IMR-90 (cell line): ENCODE measurements at regions not wholly inside any gene's neighbourhood (a gene's known extent, or its start where the extent isn't known, plus 50 kb on each side); places are given as distances from the start of the nearest gene placed in this dataset.

Experiments used
- ATAC-seq: fragments of 200-7000 bp; cut with Tn5 transposase; 2 replicates; pipeline ENCODE4 v1.9.1; 2020; ENCODE audit warnings: low read depth, mild to moderate bottlenecking, moderate library complexity
- BruUV-seq: library from RNA; stranded (reverse); fragments of 400-500 nt; replicated peaks from 2 replicates; lab custom pipeline; 2021; lab: Mats Ljungman, UMichigan
- CTCF ChIA-PET: fragments of 300-600 bp; formaldehyde crosslinking; extraction: SDS; loops from one replicate; lab custom pipeline; 2021; ENCODE audit warnings: antibody characterized with exemption; lab: Yijun Ruan, JAX
- POLR2A ChIA-PET: fragments of 300-600 bp; sonication (Branson Sonifier 250); formaldehyde crosslinking; loops from one replicate; lab custom pipeline; 2022; ENCODE audit warnings: antibody characterized with exemption; ENCODE audit not compliant: unreplicated experiment; lab: Charles Lee
- DNase-seq: peaks from one replicate; pipeline ENCODE4 v3.0.0; 2013
- H2AFZ ChIP-seq: replicated peaks from 2 replicates; pipeline ENCODE3; 2013; ENCODE audit warnings: low read length, mild to moderate bottlenecking; ENCODE audit not compliant: poor library complexity
- H2AK5ac ChIP-seq: 2 replicates; pipeline ENCODE4 v1.6.1; 2013; ENCODE audit warnings: low read depth, low read length, inconsistent platforms
- H2AK9ac ChIP-seq: replicated peaks from 2 replicates; pipeline ENCODE3; 2013; ENCODE audit warnings: mild to moderate bottlenecking, low read depth, low read length, moderate library complexity; ENCODE audit not compliant: poor library complexity
- H2BK120ac ChIP-seq: 2 replicates; pipeline ENCODE4 v1.6.1; 2013; ENCODE audit warnings: low read depth, low read length, inconsistent platforms
- H2BK15ac ChIP-seq: 3 replicates; pipeline ENCODE4 v1.6.1; 2013; ENCODE audit warnings: low read depth, low read length, inconsistent platforms
- H2BK20ac ChIP-seq: 2 replicates; pipeline ENCODE4 v1.6.1; 2013; ENCODE audit warnings: low read depth, mild to moderate bottlenecking, inconsistent platforms, low read length, moderate library complexity
- H2BK5ac ChIP-seq: 2 replicates; pipeline ENCODE4 v1.6.1; 2013; ENCODE audit warnings: mild to moderate bottlenecking, low read depth, low read length, inconsistent platforms; ENCODE audit not compliant: poor library complexity, severe bottlenecking
- H3K14ac ChIP-seq: replicated peaks from 2 replicates; pipeline ENCODE4 v1.6.1; 2013; ENCODE audit warnings: low read depth, low read length, inconsistent platforms
- H3K18ac ChIP-seq: 2 replicates; pipeline ENCODE4 v1.6.1; 2013; ENCODE audit warnings: low read depth, low read length, control low read depth
- H3K23ac ChIP-seq: 2 replicates; pipeline ENCODE4 v1.6.1; 2013; ENCODE audit warnings: low read depth, low read length, inconsistent platforms
- H3K27ac ChIP-seq: 2 replicates; pipeline ENCODE4 v1.5.1; 2013; ENCODE audit warnings: mild to moderate bottlenecking, control low read depth, low read length; ENCODE audit not compliant: insufficient read depth
- H3K27me3 ChIP-seq: 2 replicates; pipeline ENCODE4 v1.6.1; 2013; ENCODE audit warnings: low read length; ENCODE audit not compliant: control insufficient read depth, insufficient read depth
- H3K36me3 ChIP-seq: 2 replicates; pipeline ENCODE4 v1.6.1; 2013; ENCODE audit warnings: low read length, mixed read lengths; ENCODE audit not compliant: control insufficient read depth, insufficient read depth
- H3K4ac ChIP-seq: 2 replicates; pipeline ENCODE4 v1.6.1; 2013; ENCODE audit warnings: low read depth, low read length, inconsistent platforms
- H3K4me1 ChIP-seq: 2 replicates; pipeline ENCODE4 v1.6.1; 2013; ENCODE audit warnings: low read length, mixed read lengths; ENCODE audit not compliant: control insufficient read depth, insufficient read depth
- H3K4me2 ChIP-seq: 2 replicates; pipeline ENCODE4 v1.6.1; 2013; ENCODE audit warnings: low read depth, mild to moderate bottlenecking, control low read depth, low read length, moderate library complexity
- H3K4me3 ChIP-seq: 2 replicates; pipeline ENCODE4 v1.5.1; 2013; ENCODE audit warnings: low read depth, mild to moderate bottlenecking, control low read depth, low read length, moderate library complexity; ENCODE audit not compliant: insufficient read depth
- H3K56ac ChIP-seq: 2 replicates; pipeline ENCODE4 v1.6.1; 2013; ENCODE audit warnings: low read length, inconsistent platforms; ENCODE audit not compliant: insufficient read depth; ENCODE audit errors: extremely low read depth
- H3K79me1 ChIP-seq, 2 experiments: 2 replicates each; pipeline ENCODE4 v1.6.1; 2013; ENCODE audit warnings: low read length in 2 of 2, inconsistent platforms in 1 of 2, low read depth in 1 of 2
- H3K9ac ChIP-seq: 2 replicates; pipeline ENCODE4 v1.6.1; 2013; ENCODE audit warnings: low read depth, low read length, control low read depth
- H3K9me1 ChIP-seq: 2 replicates; pipeline ENCODE4 v1.6.1; 2013; ENCODE audit warnings: low read length, inconsistent platforms; ENCODE audit not compliant: insufficient read depth
- H3K9me3 ChIP-seq: 2 replicates; pipeline ENCODE4 v1.6.1; 2013; ENCODE audit warnings: low read length; ENCODE audit not compliant: control insufficient read depth, insufficient read depth
- H4K20me1 ChIP-seq: 2 replicates; pipeline ENCODE4 v1.6.1; 2013; ENCODE audit warnings: low read length, inconsistent platforms; ENCODE audit not compliant: insufficient read depth
- H4K5ac ChIP-seq: 2 replicates; pipeline ENCODE4 v1.6.1; 2013; ENCODE audit warnings: mild to moderate bottlenecking, low read depth, low read length, control low read depth
- H4K8ac ChIP-seq, 2 experiments: 2 replicates each; pipeline ENCODE4 v1.6.1; 2013; ENCODE audit warnings: low read depth in 2 of 2, low read length in 2 of 2, control low read depth in 1 of 2, inconsistent platforms in 1 of 2
- H4K91ac ChIP-seq: 2 replicates; pipeline ENCODE4 v1.6.1; 2013; ENCODE audit warnings: low read depth, low read length, inconsistent platforms; ENCODE audit not compliant: insufficient read depth
- CEBPB ChIP-seq: IDR thresholded peaks from 2 replicates; pipeline ENCODE4 v1.6.1; 2012; ENCODE audit warnings: low read depth, low read length, improper control_type of control experiment
- NFE2L2 ChIP-seq: fragments of 150-350 bp; IDR thresholded peaks from 2 replicates; pipeline ENCODE4 v1.6.1; 2016; ENCODE audit warnings: low read depth, mild to moderate bottlenecking, low read length
- RAD21 ChIP-seq: IDR thresholded peaks from 2 replicates; pipeline ENCODE4 v1.6.1; 2012; ENCODE audit warnings: low read length, improper control_type of control experiment
- RFX5 ChIP-seq: IDR thresholded peaks from 2 replicates; pipeline ENCODE4 v1.8.0; 2012; ENCODE audit warnings: low read depth, mild to moderate bottlenecking, low read length, moderate library complexity
- WGBS, 2 experiments: methylation state at CpG; one replicate each; pipeline versions ENCODE4 v1.1.5 to v1.1.7; 2013; ENCODE audit warnings: missing lambda C conversion rate in 2 of 2; ENCODE audit not compliant: insufficient read length in 1 of 2; ENCODE audit errors: extremely low coverage in 2 of 2; 5-methylcytosine and 5-hydroxymethylcytosine counted together
- dilution Hi-C: fragments of 300-500 bp; cut with HindIII; formaldehyde crosslinking; loops from one replicate; pipeline ENCODE4 v1.14.3; 2018; ENCODE audit warnings: low sequenced_read_pairs; ENCODE audit not compliant: unreplicated experiment
- in situ Hi-C: fragments of 300-500 bp; cut with MboI; formaldehyde crosslinking; loops from 3 replicates; pipeline ENCODE4 v1.14.3; 2019; ENCODE audit warnings: low sequenced_read_pairs, inconsistent platforms, mixed read lengths
- intact Hi-C: fragments of 100-400 bp; cut with micrococcal nuclease; formaldehyde crosslinking; loops from 2 replicates; pipeline ENCODE4 v1.10.0; 2022
- TF ChIP-seq, protein P1 (sequence below): fragments of 150-350 bp; IDR thresholded peaks from 2 replicates; pipeline ENCODE4 v1.6.1; 2017; ENCODE audit warnings: mild to moderate bottlenecking, antibody characterized with exemption, low read length, low read depth
- TF ChIP-seq, protein P2 (sequence below): fragments of 150-350 bp; IDR thresholded peaks from 2 replicates; pipeline ENCODE4 v1.6.1; 2016; ENCODE audit warnings: low read depth, mild to moderate bottlenecking, low read length, moderate library complexity, borderline replicate concordance

DNA sequence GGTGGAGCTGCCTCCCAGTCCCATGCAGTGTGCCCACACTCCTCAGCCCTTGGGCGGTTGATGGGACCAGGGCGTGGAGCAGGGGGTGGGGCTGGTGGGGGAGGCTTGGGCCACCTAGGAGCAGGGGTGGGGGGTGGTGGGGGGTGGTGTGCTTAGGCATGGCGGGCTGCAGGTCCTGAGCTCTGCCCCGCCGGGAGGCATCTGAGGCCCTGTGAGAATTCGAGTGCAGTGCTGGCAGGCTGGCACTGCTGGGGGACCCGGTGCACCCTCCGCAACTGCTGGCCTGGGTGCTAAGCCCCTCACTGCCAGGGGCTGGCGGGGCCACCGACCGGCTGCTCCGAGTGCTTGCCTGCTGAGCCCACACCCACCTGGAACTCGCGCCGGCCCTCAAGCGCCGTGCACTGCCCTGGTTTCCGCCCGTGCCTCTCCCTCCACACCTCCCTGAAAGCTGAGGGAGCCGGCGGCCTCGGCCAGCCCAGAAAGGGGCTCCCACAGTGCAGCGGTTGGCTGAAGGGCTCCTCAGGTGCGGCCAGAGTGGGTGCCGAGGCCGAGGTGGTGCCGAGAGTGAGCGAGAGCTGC lies 59.6 kb upstream of the PRL start:
- no peak overlapping the region for H3K18ac ChIP-seq
- no peak overlapping the region for H2BK120ac ChIP-seq
- no peaks in the 10 kb centered on the region for H4K20me1 ChIP-seq
- no peak overlapping the region for H2AFZ ChIP-seq
- no peak overlapping the region for H3K56ac ChIP-seq
- ChIA-PET CTCF (no interaction called here), POLR2A (no interaction called here)
- 93% methylated on average over 5 of the region's 28 CpGs; no CpG with 5 or more reads in 1 of the 2 experiments for WGBS, 2 experiments
- H3K79me1 ChIP-seq = no peaks in the 10 kb centered on the region
- DNase-seq (no peak), ATAC-seq (no peak)
- H3K9ac ChIP-seq = no peak overlapping the region
- no peaks in the 10 kb centered on the region for H3K4me1 ChIP-seq
- no peak overlapping the region for H2BK15ac ChIP-seq
- no TSS peak for BruUV-seq
- H3K4ac ChIP-seq = no peak overlapping the region
- H3K27ac ChIP-seq = no peak overlapping the region
- no peak overlapping the region for H4K5ac ChIP-seq
- no peak overlapping the region for H2BK5ac ChIP-seq
- in situ Hi-C loops (no loop called here), intact Hi-C loops (no loop called here), dilution Hi-C loops (no loop called here)
- no peak overlapping the region for H3K23ac ChIP-seq
- H2AK9ac ChIP-seq = no peak overlapping the region
- H3K27me3 ChIP-seq = no peaks in the 10 kb centered on the region
- no peaks in the 10 kb centered on the region for H3K9me1 ChIP-seq
- no peak overlapping the region for H3K4me2 ChIP-seq
- no peak overlapping the region for H4K91ac ChIP-seq
- no peak overlapping the region for H2BK20ac ChIP-seq
- no peak overlapping the region for H3K4me3 ChIP-seq
- no peak overlapping the region for H3K14ac ChIP-seq
- no peak for TF ChIP-seq CEBPB
- no peak for TF ChIP-seq RAD21
- no peak for TF ChIP-seq RFX5
- no peak for TF ChIP-seq NFE2L2
- TF ChIP-seq, protein P1, sequence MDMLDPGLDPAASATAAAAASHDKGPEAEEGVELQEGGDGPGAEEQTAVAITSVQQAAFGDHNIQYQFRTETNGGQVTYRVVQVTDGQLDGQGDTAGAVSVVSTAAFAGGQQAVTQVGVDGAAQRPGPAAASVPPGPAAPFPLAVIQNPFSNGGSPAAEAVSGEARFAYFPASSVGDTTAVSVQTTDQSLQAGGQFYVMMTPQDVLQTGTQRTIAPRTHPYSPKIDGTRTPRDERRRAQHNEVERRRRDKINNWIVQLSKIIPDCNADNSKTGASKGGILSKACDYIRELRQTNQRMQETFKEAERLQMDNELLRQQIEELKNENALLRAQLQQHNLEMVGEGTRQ = no peak
- TF ChIP-seq, protein P2, sequence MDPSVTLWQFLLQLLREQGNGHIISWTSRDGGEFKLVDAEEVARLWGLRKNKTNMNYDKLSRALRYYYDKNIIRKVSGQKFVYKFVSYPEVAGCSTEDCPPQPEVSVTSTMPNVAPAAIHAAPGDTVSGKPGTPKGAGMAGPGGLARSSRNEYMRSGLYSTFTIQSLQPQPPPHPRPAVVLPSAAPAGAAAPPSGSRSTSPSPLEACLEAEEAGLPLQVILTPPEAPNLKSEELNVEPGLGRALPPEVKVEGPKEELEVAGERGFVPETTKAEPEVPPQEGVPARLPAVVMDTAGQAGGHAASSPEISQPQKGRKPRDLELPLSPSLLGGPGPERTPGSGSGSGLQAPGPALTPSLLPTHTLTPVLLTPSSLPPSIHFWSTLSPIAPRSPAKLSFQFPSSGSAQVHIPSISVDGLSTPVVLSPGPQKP = no peak
- no peaks in the 10 kb centered on the region for H3K36me3 ChIP-seq
- H2AK5ac ChIP-seq = no peak overlapping the region
- H4K8ac ChIP-seq = no peak overlapping the region
- H3K9me3 ChIP-seq = peaks cover under 1% of the 10 kb centered on the region; the same call in 1 of the 2 replicates
